ENCODE measurements at regions not wholly inside any gene's neighbourhood (a gene's known extent, or its start where the extent isn't known, plus 50 kb on each side); places are given as distances from the start of the nearest gene placed in this dataset.
A peak's percentile ranks its signal among the peaks of the same experiment; 100 is the strongest.

- Mint-ChIP-seq H3K4me3 (no peak overlapping the region), H3K4me1 (no peaks in the 10 kb centered on the region), H3K27me3 (ENCODE audit: low read depth) (no peaks in the 10 kb centered on the region), H3K27ac (no peak overlapping the region), H3K36me3 (ENCODE audit: low read depth) (no peaks in the 10 kb centered on the region), H3K9me3 (no peaks in the 10 kb centered on the region)
- TF ChIP-seq, protein P1, sequence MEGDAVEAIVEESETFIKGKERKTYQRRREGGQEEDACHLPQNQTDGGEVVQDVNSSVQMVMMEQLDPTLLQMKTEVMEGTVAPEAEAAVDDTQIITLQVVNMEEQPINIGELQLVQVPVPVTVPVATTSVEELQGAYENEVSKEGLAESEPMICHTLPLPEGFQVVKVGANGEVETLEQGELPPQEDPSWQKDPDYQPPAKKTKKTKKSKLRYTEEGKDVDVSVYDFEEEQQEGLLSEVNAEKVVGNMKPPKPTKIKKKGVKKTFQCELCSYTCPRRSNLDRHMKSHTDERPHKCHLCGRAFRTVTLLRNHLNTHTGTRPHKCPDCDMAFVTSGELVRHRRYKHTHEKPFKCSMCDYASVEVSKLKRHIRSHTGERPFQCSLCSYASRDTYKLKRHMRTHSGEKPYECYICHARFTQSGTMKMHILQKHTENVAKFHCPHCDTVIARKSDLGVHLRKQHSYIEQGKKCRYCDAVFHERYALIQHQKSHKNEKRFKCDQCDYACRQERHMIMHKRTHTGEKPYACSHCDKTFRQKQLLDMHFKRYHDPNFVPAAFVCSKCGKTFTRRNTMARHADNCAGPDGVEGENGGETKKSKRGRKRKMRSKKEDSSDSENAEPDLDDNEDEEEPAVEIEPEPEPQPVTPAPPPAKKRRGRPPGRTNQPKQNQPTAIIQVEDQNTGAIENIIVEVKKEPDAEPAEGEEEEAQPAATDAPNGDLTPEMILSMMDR (IDR thresholded peaks at IDR 0.05; ENCODE audit: unreplicated experiment in 3 of 3): peak in 2 of 3 experiments; percentile 19 to 40
These were observed 180.3 kb upstream of the KLHL4 start for GRCh38 chrX:87337267-87337666.

- no peak overlapping the region for H3K27ac Mint-ChIP-seq
- H3K9me3 Mint-ChIP-seq: no peaks in the 10 kb centered on the region
- no peaks in the 10 kb centered on the region for H3K27me3 Mint-ChIP-seq (ENCODE audit: low read depth)
- H3K36me3 Mint-ChIP-seq (ENCODE audit: low read depth): no peaks in the 10 kb centered on the region
- no peak overlapping the region for H3K4me3 Mint-ChIP-seq
- no peaks in the 10 kb centered on the region for H3K4me1 Mint-ChIP-seq
- TF ChIP-seq, protein P1 (IDR thresholded peaks at IDR 0.05; ENCODE audit: unreplicated experiment in 3 of 3): peak; percentile 47 to 70 (median 52)
These were observed 179.1 kb upstream of the KLHL4 start for GRCh38 chrX:87338510-87338909.

DNA sequence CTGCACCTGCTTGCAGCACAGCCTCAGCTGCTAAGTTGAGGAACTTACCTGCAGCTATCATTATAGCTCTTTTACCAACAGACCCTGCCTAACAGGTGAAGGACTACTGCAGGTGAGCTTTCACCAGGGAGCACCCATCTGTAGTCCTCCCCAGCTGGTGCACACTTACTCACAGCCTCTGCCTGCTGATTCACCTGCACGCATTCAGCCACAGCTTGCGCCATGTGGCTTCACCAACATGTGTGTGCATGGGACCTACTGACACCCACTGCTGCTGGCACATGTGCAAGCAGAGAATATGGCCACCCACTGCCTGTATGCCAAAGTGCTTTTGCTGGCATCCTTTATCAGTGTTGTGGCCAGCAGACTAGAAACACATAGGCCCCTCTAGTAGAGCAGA is 146.7 kb upstream of the KLHL4 start:
- TF ChIP-seq, protein P1 (IDR thresholded peaks at IDR 0.05; ENCODE audit: unreplicated experiment in 3 of 3): no peak
- no peak overlapping the region for H3K4me3 Mint-ChIP-seq
- H3K36me3 Mint-ChIP-seq (ENCODE audit: low read depth): no peaks in the 10 kb centered on the region
- H3K9me3 Mint-ChIP-seq: no peaks in the 10 kb centered on the region
- no peak overlapping the region for H3K27ac Mint-ChIP-seq
- H3K27me3 Mint-ChIP-seq (ENCODE audit: low read depth): no peaks in the 10 kb centered on the region
- H3K4me1 Mint-ChIP-seq: no peaks in the 10 kb centered on the region

- Mint-ChIP-seq H3K27me3 (ENCODE audit: low read depth) (no peaks in the 10 kb centered on the region), H3K36me3 (ENCODE audit: low read depth) (no peaks in the 10 kb centered on the region), H3K9me3 (no peaks in the 10 kb centered on the region), H3K4me3 (no peak overlapping the region), H3K27ac (no peak overlapping the region), H3K4me1 (no peaks in the 10 kb centered on the region)
- TF ChIP-seq, protein P1 (IDR thresholded peaks at IDR 0.05; ENCODE audit: unreplicated experiment in 3 of 3): no peak
These were observed 143.3 kb upstream of the KLHL4 start for GRCh38 chrX:87374324-87374723.

- Mint-ChIP-seq H3K9me3 (no peaks in the 10 kb centered on the region), H3K27me3 (ENCODE audit: low read depth) (no peaks in the 10 kb centered on the region), H3K4me1 (no peaks in the 10 kb centered on the region), H3K27ac (no peak overlapping the region), H3K36me3 (ENCODE audit: low read depth) (no peaks in the 10 kb centered on the region), H3K4me3 (no peak overlapping the region)
- TF ChIP-seq, protein P1 (IDR thresholded peaks at IDR 0.05; ENCODE audit: unreplicated experiment in 3 of 3): no peak
These were observed 140.7 kb upstream of the KLHL4 start for GRCh38 chrX:87376896-87377295.

DNA sequence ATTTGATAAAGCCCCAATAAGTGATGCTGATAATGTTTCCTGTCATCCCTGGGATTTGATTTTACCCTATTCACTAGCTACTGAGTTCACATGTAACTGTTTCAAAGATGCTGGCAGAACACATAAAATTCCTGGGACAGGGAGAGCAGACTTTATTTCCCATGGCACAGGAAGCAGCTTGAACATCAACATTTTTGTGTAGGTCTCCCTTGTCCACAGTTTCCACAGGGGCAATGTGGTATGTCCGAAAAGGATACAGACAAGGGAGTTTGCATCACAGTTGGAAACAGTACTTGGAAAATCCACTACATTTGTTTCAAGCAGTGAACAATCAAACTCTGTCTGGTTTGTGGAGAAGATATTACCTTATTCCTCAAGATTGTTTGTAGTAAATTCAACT is 129.2 kb upstream of the KLHL4 start:
- Mint-ChIP-seq H3K4me3 (no peak overlapping the region), H3K4me1 (peaks cover 24% of the 10 kb centered on the region), H3K36me3 (ENCODE audit: low read depth) (no peaks in the 10 kb centered on the region), H3K27me3 (ENCODE audit: low read depth) (no peaks in the 10 kb centered on the region), H3K9me3 (no peaks in the 10 kb centered on the region), H3K27ac (no peak overlapping the region)
- TF ChIP-seq, protein P1 (IDR thresholded peaks at IDR 0.05; ENCODE audit: unreplicated experiment in 3 of 3): no peak
